HEK293 (cell line): ENCODE measurements at regions not wholly inside any gene's neighbourhood (a gene's known extent, or its start where the extent isn't known, plus 50 kb on each side); places are given as distances from the start of the nearest gene placed in this dataset.

ENCODE experiments used
- CTCF ChIA-PET: fragments of 350-600 bp; formaldehyde crosslinking; extraction: SDS; loops from one replicate; lab custom pipeline; 2021; ENCODE audit warnings: antibody characterized with exemption; lab: Yijun Ruan, JAX
- POLR2A ChIA-PET: fragments of 300-600 bp; formaldehyde crosslinking; extraction: SDS; loops from one replicate; lab custom pipeline; 2020; ENCODE audit warnings: antibody characterized with exemption, inconsistent platforms; lab: Yijun Ruan, JAX
- H3K27ac ChIP-seq: fragments of 200-500 bp; sonication (Bioruptor generic); 2 replicates; pipeline ENCODE4 v1.5.1; 2014; ENCODE audit warnings: low read depth, low read length, control low read depth, inconsistent platforms; ENCODE audit errors: extremely low read depth
- H3K36me3 ChIP-seq, 2 experiments: fragments of 200-500 bp in 1 of 2; sonication (Bioruptor generic) in 1 of 2; 1 replicate in 1 of 2; 2 replicates in 1 of 2; pipeline ENCODE4 v1.5.1; 2014 to 2017; ENCODE audit warnings: inconsistent platforms in 2 of 2, low read length in 2 of 2; ENCODE audit not compliant: control insufficient read depth in 2 of 2, insufficient read depth in 1 of 2
- H3K4me1 ChIP-seq: fragments of 200-500 bp; sonication (Bioruptor generic); 2 replicates; pipeline ENCODE4 v1.5.1; 2014; ENCODE audit warnings: mild to moderate bottlenecking, low read length, inconsistent platforms; ENCODE audit not compliant: control insufficient read depth, insufficient read depth
- H3K4me3 ChIP-seq: 2 replicates; pipeline ENCODE4 v1.5.1; 2011; ENCODE audit warnings: low read depth, mild to moderate bottlenecking, control low read depth, low read length, moderate library complexity
- H3K9me3 ChIP-seq: fragments of 200-500 bp; sonication (Bioruptor generic); 2 replicates; pipeline ENCODE4 v1.5.1; 2014; ENCODE audit warnings: low read depth, low read length, inconsistent platforms; ENCODE audit not compliant: control insufficient read depth, insufficient read depth
- GFI1B ChIP-seq: fragments of 450-650 bp; formaldehyde crosslinking; IDR thresholded peaks from 2 replicates; pipeline ENCODE4 v1.5.1; 2016; ENCODE audit warnings: missing biosample characterization, missing genetic modification characterization
- KLF10 ChIP-seq: fragments of 450-650 bp; IDR thresholded peaks from 2 replicates; pipeline ENCODE4 v1.5.1; 2018; ENCODE audit warnings: missing biosample characterization, mild to moderate bottlenecking, missing genetic modification characterization
- KLF16 ChIP-seq: fragments of 450-650 bp; formaldehyde crosslinking; IDR thresholded peaks from 2 replicates; pipeline ENCODE4 v1.5.1; 2017; ENCODE audit warnings: missing biosample characterization, missing genetic modification characterization
- KLF7 ChIP-seq: fragments of 450-650 bp; formaldehyde crosslinking; IDR thresholded peaks from 2 replicates; pipeline ENCODE4 v1.5.1; 2016; ENCODE audit warnings: missing biosample characterization, missing genetic modification characterization, borderline replicate concordance
- TRIM28 ChIP-seq: IDR thresholded peaks from 2 replicates; pipeline ENCODE4 v1.6.1; 2011; ENCODE audit warnings: low read length, control low read depth, borderline replicate concordance
- WT1 ChIP-seq: fragments of 450-650 bp; formaldehyde crosslinking; IDR thresholded peaks from 2 replicates; pipeline ENCODE4 v1.5.1; 2016; ENCODE audit warnings: missing biosample characterization, missing genetic modification characterization
- ZBTB48 ChIP-seq: fragments of 450-650 bp; formaldehyde crosslinking; IDR thresholded peaks from 2 replicates; pipeline ENCODE4 v1.5.1; 2016; ENCODE audit warnings: missing biosample characterization, missing genetic modification characterization
- ZNF23 ChIP-seq: fragments of 450-650 bp; formaldehyde crosslinking; IDR thresholded peaks from 2 replicates; pipeline ENCODE4 v1.5.1; 2016; ENCODE audit warnings: missing biosample characterization, missing genetic modification characterization, borderline replicate concordance
- ZNF302 ChIP-seq: fragments of 450-650 bp; formaldehyde crosslinking; IDR thresholded peaks from 2 replicates; pipeline ENCODE4 v1.5.1; 2016; ENCODE audit warnings: missing biosample characterization, missing genetic modification characterization, low read depth
- ZNF423 ChIP-seq: fragments of 450-650 bp; formaldehyde crosslinking; IDR thresholded peaks from 2 replicates; pipeline ENCODE4 v1.5.1; 2016; ENCODE audit warnings: missing biosample characterization, missing genetic modification characterization
- ZNF529 ChIP-seq: fragments of 450-650 bp; formaldehyde crosslinking; IDR thresholded peaks from 2 replicates; pipeline ENCODE4 v1.5.1; 2017; ENCODE audit warnings: missing genetic modification characterization, missing biosample characterization; ENCODE audit not compliant: insufficient replicate concordance
- ZNF624 ChIP-seq: fragments of 450-650 bp; formaldehyde crosslinking; IDR thresholded peaks from 2 replicates; pipeline ENCODE4 v1.5.1; 2017; ENCODE audit warnings: missing biosample characterization, missing genetic modification characterization
- ZNF629 ChIP-seq: fragments of 450-650 bp; formaldehyde crosslinking; IDR thresholded peaks from 2 replicates; pipeline ENCODE4 v1.5.1; 2017; ENCODE audit warnings: missing biosample characterization, missing genetic modification characterization
- TF ChIP-seq, protein P1 (sequence below): fragments of 450-650 bp; formaldehyde crosslinking; IDR thresholded peaks from 2 replicates; pipeline ENCODE4 v1.5.1; 2016; ENCODE audit warnings: missing biosample characterization, missing genetic modification characterization, borderline replicate concordance
- TF ChIP-seq, protein P2 (sequence below): fragments of 450-650 bp; formaldehyde crosslinking; IDR thresholded peaks from 2 replicates; pipeline ENCODE4 v1.5.1; 2016; ENCODE audit warnings: missing biosample characterization, missing genetic modification characterization
- TF ChIP-seq, protein P3 (sequence below): fragments of 450-650 bp; formaldehyde crosslinking; IDR thresholded peaks from 2 replicates; pipeline ENCODE4 v1.5.1; 2016; ENCODE audit warnings: missing biosample characterization, missing genetic modification characterization

DNA sequence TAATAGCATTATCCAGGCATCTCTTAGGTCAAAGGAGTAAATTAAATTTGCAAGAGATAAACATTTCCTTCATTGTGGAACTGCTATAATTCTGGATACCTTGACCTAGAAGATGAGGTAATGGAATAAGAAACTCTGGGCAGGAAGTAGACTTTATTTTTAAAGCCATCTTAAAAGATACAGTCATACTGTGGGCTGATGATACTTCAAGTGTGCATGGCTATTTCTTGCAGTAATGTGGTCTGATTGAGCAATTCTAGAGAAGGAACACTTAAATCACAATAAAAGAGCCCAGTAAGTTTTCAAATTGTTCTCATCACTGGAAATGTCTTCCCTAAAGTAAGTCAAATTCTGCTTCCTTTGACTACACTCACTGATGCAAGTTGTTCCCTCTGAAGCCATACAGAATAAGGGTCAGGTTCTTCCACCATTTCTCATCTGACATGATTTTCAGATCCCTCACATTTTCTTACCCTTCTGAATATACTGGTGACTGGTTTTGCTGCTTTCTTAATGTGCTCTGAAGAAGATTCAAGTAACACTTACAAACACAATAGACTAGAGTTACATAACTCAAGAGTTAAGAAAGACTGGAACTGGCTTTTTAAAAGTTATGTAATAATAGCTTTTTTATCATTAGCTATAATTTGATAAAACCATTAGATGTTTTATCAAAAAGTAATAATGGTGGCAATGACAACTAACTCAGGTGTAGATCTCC is 62.6 kb upstream of the TMEM244 start (continued):
- TF ChIP-seq, protein P1, sequence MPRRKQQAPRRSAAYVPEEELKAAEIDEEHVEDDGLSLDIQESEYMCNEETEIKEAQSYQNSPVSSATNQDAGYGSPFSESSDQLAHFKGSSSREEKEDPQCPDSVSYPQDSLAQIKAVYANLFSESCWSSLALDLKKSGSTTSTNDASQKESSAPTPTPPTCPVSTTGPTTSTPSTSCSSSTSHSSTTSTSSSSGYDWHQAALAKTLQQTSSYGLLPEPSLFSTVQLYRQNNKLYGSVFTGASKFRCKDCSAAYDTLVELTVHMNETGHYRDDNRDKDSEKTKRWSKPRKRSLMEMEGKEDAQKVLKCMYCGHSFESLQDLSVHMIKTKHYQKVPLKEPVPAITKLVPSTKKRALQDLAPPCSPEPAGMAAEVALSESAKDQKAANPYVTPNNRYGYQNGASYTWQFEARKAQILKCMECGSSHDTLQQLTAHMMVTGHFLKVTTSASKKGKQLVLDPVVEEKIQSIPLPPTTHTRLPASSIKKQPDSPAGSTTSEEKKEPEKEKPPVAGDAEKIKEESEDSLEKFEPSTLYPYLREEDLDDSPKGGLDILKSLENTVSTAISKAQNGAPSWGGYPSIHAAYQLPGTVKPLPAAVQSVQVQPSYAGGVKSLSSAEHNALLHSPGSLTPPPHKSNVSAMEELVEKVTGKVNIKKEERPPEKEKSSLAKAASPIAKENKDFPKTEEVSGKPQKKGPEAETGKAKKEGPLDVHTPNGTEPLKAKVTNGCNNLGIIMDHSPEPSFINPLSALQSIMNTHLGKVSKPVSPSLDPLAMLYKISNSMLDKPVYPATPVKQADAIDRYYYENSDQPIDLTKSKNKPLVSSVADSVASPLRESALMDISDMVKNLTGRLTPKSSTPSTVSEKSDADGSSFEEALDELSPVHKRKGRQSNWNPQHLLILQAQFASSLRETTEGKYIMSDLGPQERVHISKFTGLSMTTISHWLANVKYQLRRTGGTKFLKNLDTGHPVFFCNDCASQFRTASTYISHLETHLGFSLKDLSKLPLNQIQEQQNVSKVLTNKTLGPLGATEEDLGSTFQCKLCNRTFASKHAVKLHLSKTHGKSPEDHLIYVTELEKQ (tag by site-specific recombination), result no peak
- no peak for TF ChIP-seq KLF10 (tag by site-specific recombination)
- TF ChIP-seq ZNF629 (tag by site-specific recombination), result no peak
- no peak for TF ChIP-seq ZBTB48 (tag by site-specific recombination)
- TF ChIP-seq ZNF302 (tag by site-specific recombination), result no peak

DNA sequence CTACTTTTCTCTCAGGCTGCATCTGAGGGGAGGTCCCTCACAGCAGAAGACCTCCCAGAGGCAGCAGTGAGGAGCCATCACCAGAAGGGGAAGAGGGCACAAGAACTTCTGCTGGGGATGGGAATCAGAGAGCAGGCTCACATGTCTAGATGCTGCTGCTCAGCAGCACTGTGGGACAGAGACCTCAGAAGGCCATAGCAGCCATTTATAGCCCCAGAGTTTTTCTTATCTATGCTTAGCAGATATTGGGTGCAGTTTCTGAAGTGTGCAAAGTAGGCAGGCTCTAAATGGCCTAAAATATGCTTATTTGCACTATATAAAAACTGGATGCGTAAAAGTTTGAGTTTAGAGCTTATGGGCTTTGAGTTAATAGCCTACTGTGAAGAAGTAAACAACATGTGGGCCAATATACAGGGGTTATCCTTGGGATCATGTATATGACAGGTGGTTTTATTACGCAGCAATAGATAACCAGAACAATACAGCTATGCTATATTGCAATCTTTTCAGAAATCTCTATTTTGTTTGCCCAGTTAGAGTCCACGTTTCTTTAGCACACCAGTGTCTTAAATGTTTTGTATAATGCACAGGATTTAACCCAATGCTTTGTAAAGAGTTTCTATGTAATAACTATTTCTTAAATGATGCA is 60.2 kb upstream of the TMEM244 start:
- Histone ChIP-seq H3K4me1 (no peaks in the 10 kb centered on the region), H3K27ac (no peak overlapping the region), H3K36me3 (no peaks in the 10 kb centered on the region), H3K9me3 (no peaks in the 10 kb centered on the region), H3K4me3 (no peak overlapping the region)
- POLR2A ChIA-PET, result no interaction called here
- CTCF ChIA-PET, result interaction anchor here (1.0 to 1.6 kb wide), 2 partner anchors 116 to 323 kb away, joined by 4 to 6 read pairs; no protein-coding TSS in a partner anchor
- TF ChIP-seq ZNF423 (tag by site-specific recombination), result no peak
- TF ChIP-seq ZNF624, result no peak
- TF ChIP-seq, protein P2, sequence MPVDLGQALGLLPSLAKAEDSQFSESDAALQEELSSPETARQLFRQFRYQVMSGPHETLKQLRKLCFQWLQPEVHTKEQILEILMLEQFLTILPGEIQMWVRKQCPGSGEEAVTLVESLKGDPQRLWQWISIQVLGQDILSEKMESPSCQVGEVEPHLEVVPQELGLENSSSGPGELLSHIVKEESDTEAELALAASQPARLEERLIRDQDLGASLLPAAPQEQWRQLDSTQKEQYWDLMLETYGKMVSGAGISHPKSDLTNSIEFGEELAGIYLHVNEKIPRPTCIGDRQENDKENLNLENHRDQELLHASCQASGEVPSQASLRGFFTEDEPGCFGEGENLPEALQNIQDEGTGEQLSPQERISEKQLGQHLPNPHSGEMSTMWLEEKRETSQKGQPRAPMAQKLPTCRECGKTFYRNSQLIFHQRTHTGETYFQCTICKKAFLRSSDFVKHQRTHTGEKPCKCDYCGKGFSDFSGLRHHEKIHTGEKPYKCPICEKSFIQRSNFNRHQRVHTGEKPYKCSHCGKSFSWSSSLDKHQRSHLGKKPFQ (tag by site-specific recombination), result no peak
- TF ChIP-seq ZNF23 (tag by site-specific recombination), result no peak
- TF ChIP-seq WT1 (tag by site-specific recombination), result no peak
- no peak for TF ChIP-seq GFI1B (tag by site-specific recombination)
- no peak for TF ChIP-seq KLF16
- TF ChIP-seq, protein P3, sequence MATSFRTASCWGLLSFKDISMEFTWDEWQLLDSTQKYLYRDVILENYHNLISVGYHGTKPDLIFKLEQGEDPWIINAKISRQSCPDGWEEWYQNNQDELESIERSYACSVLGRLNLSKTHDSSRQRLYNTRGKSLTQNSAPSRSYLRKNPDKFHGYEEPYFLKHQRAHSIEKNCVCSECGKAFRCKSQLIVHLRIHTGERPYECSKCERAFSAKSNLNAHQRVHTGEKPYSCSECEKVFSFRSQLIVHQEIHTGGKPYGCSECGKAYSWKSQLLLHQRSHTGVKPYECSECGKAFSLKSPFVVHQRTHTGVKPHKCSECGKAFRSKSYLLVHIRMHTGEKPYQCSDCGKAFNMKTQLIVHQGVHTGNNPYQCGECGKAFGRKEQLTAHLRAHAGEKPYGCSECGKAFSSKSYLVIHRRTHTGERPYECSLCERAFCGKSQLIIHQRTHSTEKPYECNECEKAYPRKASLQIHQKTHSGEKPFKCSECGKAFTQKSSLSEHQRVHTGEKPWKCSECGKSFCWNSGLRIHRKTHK (tag by site-specific recombination), result no peak
- no peak for TF ChIP-seq TRIM28
- TF ChIP-seq ZNF529, result no peak
- no peak for TF ChIP-seq KLF7
